ENCODE measurements at regions not wholly inside any gene's neighbourhood (a gene's known extent, or its start where the extent isn't known, plus 50 kb on each side); places are given as distances from the start of the nearest gene placed in this dataset.

GRCh38 chr21:38206646-38207045, 50.1 kb upstream of the KCNJ15 start:
- TF ChIP-seq CTCF (IDR thresholded peaks at IDR 0.05; ENCODE audit: low read depth, low read length): no peak
- H3K4me3 ChIP-seq (ENCODE audit: low read depth, low read length): no peak overlapping the region
- in situ Hi-C loops (cut with HindIII; ENCODE audit: low sequenced_read_pairs): no loop called here
- no peak for DNase-seq (ENCODE audit: low read depth, low spot score)

Measured in astrocyte of the spinal cord (primary cell).